Adrenal gland (tissue), 9 donors: ENCODE measurements at regions not wholly inside any gene's neighbourhood (a gene's known extent, or its start where the extent isn't known, plus 50 kb on each side); places are given as distances from the start of the nearest gene placed in this dataset.

Experiments
- DNase-seq, 7 donors: peaks; one replicate each; pipeline ENCODE4 v3.0.0-alpha.2; 2019 to 2020
- H3K27ac ChIP-seq, 5 donors: fragments of 200-600 bp; sonication (generic) in 4 of 5; 1 replicate in 3 of 5; 2 replicates in 2 of 5; pipeline versions ENCODE4 v1.5.1 to v1.8.0; 2016 to 2020; ENCODE audit warnings: mild to moderate bottlenecking in 1 of 5
- H3K27me3 ChIP-seq: fragments of 200-600 bp; 2 replicates; pipeline ENCODE4 v1.8.0; 2021
- H3K36me3 ChIP-seq, 2 donors: fragments of 200-600 bp; replicated peaks in 1 of 2; 1 replicate in 1 of 2; 2 replicates in 1 of 2; pipeline versions ENCODE4 v1.5.1 to v1.8.0; 2018 to 2022
- H3K4me1 ChIP-seq, 2 donors: fragments of 200-600 bp; replicated peaks in 1 of 2; 1 replicate in 1 of 2; 2 replicates in 1 of 2; pipeline versions ENCODE4 v1.5.1 to v1.8.0; 2018 to 2021
- H3K4me3 ChIP-seq, 4 donors: fragments of 200-600 bp; sonication (generic) in 3 of 4; one replicate each; pipeline ENCODE4 v1.5.1; 2016 to 2018
- H3K9me3 ChIP-seq, 3 donors: fragments of 200-600 bp; sonication (generic) in 1 of 3; replicated peaks in 1 of 3; 1 replicate in 2 of 3; 2 replicates in 1 of 3; pipeline versions ENCODE4 v1.5.1 to v1.8.0; 2016 to 2021
- CTCF ChIP-seq, 6 experiments: fragments of 450-650 bp in 4 of 6; fragments of 200-600 bp in 2 of 6; sonication (generic) in 1 of 6; IDR thresholded peaks; 1 replicate in 5 of 6; 2 replicates in 1 of 6; pipeline versions ENCODE4 v1.5.1 to v1.8.0; 2016 to 2021; ENCODE audit warnings: antibody characterized with exemption in 6 of 6, mild to moderate bottlenecking in 2 of 6, moderate library complexity in 1 of 6
- POLR2A ChIP-seq, 2 donors: fragments of 450-650 bp; IDR thresholded peaks; one replicate each; pipeline ENCODE4 v1.6.1; 2017; ENCODE audit warnings: antibody characterized with exemption in 2 of 2, mild to moderate bottlenecking in 2 of 2, moderate library complexity in 1 of 2
- WGBS, 4 donors: extraction: QIAGEN DNeasy Blood & Tissue Kit in 2 of 4; methylation state at CpG; one replicate each; pipeline versions ENCODE4 v1.1.5 to v1.1.7; 2013 to 2017; 5-methylcytosine and 5-hydroxymethylcytosine counted together
- intact Hi-C, 2 donors: fragments of 100-400 bp; cut with DNase I; formaldehyde crosslinking; loops; one replicate each; pipeline versions ENCODE4 v1.14.1 to v1.15.0; 2022 to 2023
- donor health status: healthy with polysubstance abuse.
- donor health status: Bipolar disorder and iron deficiency.
- donor health status: DM: yes; HTN: yes; CAD: no.
- donor health status: DM: no; HTN: no; CAD: no.
- donor health status: DM: no; HTN: no; CAD: no.

- intact Hi-C loops = loop anchor here in 1 of 2 donors (5.0 kb wide), 1 partner anchor 347 kb away; no protein-coding TSS in a partner anchor
Measured at GRCh38 chr10:57715233-57715632, 552.5 kb downstream of the IPMK start.

GRCh38 chr10:57707300-57707658 lies 560.4 kb downstream of the IPMK start:
- TF ChIP-seq POLR2A (IDR thresholded peaks at IDR 0.05) (no peak), CTCF (IDR thresholded peaks at IDR 0.05) (no peak)
- H3K27ac ChIP-seq = no peak overlapping the region
- no peaks in the 10 kb centered on the region for H3K9me3 ChIP-seq
- WGBS, 4 donors = 43 to 93% (median 62%) methylated on average over 2 of the region's 2 CpGs
- peaks cover 3 to 21% of the 10 kb centered on the region in 2 donors for H3K4me1 ChIP-seq
- no peak overlapping the region for H3K4me3 ChIP-seq
- no peaks in the 10 kb centered on the region for H3K27me3 ChIP-seq
- DNase-seq = no peak
- intact Hi-C loops = no loop called here
- H3K36me3 ChIP-seq = no peaks in the 10 kb centered on the region

More at GRCh38 chr10:57715233-57715632, 552.5 kb downstream of the IPMK start:
- H3K4me3 ChIP-seq = no peak overlapping the region
- H3K27ac ChIP-seq = no peak overlapping the region
- 55 to 63% (median 58%) methylated on average over 2 of the region's 2 CpGs for WGBS, 4 donors
- no peak for DNase-seq
- H3K9me3 ChIP-seq = no peaks in the 10 kb centered on the region
- TF ChIP-seq POLR2A (IDR thresholded peaks at IDR 0.05) = no peak
- no peak for TF ChIP-seq CTCF (IDR thresholded peaks at IDR 0.05)
- H3K4me1 ChIP-seq = no peaks in the 10 kb centered on the region
- H3K36me3 ChIP-seq = no peaks in the 10 kb centered on the region
- no peaks in the 10 kb centered on the region for H3K27me3 ChIP-seq

GRCh38 chr10:57706576-57707299 lies 561.0 kb downstream of the IPMK start:
- intact Hi-C loops = no loop called here
- TF ChIP-seq CTCF (IDR thresholded peaks at IDR 0.05) (no peak), POLR2A (IDR thresholded peaks at IDR 0.05) (no peak)

GRCh38 chr10:57706016-57706415 lies 561.7 kb downstream of the IPMK start:
- H3K4me3 ChIP-seq = no peak overlapping the region
- peaks cover 3 to 21% of the 10 kb centered on the region in 2 donors for H3K4me1 ChIP-seq
- H3K9me3 ChIP-seq = no peaks in the 10 kb centered on the region
- H3K27ac ChIP-seq = no peak overlapping the region
- H3K27me3 ChIP-seq = no peaks in the 10 kb centered on the region
- 71 to 77% (median 74%) methylated on average over 1 of the region's 1 CpG for WGBS, 4 donors
- DNase-seq = no peak
- no peaks in the 10 kb centered on the region for H3K36me3 ChIP-seq
- intact Hi-C loops = no loop called here
- no peak for TF ChIP-seq CTCF (IDR thresholded peaks at IDR 0.05)
- TF ChIP-seq POLR2A (IDR thresholded peaks at IDR 0.05) = no peak

More at GRCh38 chr10:57706576-57707299, 561.0 kb downstream of the IPMK start:
- 83 to 92% (median 84%) methylated on average over 5 of the region's 5 CpGs for WGBS, 4 donors
- H3K27ac ChIP-seq = no peak overlapping the region
- H3K9me3 ChIP-seq = no peaks in the 10 kb centered on the region
- no peak overlapping the region for H3K4me3 ChIP-seq
- no peaks in the 10 kb centered on the region for H3K36me3 ChIP-seq
- no peaks in the 10 kb centered on the region for H3K27me3 ChIP-seq
- peaks cover 3 to 21% of the 10 kb centered on the region in 2 donors for H3K4me1 ChIP-seq
- DNase-seq = no peak
